ENCODE measurements at regions not wholly inside any gene's neighbourhood (a gene's known extent, or its start where the extent isn't known, plus 50 kb on each side); places are given as distances from the start of the nearest gene placed in this dataset.

GRCh38 chr5:135218790-135219568, 180.1 kb downstream of the MACROH2A1 start:
- Histone ChIP-seq H3K27me3 (ENCODE audit: control insufficient read depth, insufficient read depth, low read length) (peaks cover 4% of the 10 kb centered on the region), H3K9ac (ENCODE audit: low read length) (no peak overlapping the region), H3K4me3 (ENCODE audit: low read length) (no peak overlapping the region), H3K36me3 (ENCODE audit: control insufficient read depth, insufficient read depth, low read length) (no peaks in the 10 kb centered on the region), H3K4me1 (ENCODE audit: control insufficient read depth, insufficient read depth, low read length) (no peaks in the 10 kb centered on the region), H3K27ac (ENCODE audit: low read depth, low read length) (no peak overlapping the region)

- Histone ChIP-seq H3K27ac (ENCODE audit: low read depth, low read length) (no peak overlapping the region), H3K27me3 (ENCODE audit: control insufficient read depth, insufficient read depth, low read length) (peaks cover 3% of the 10 kb centered on the region), H3K9ac (ENCODE audit: low read length) (no peak overlapping the region), H3K4me1 (ENCODE audit: control insufficient read depth, insufficient read depth, low read length) (no peaks in the 10 kb centered on the region), H3K36me3 (ENCODE audit: control insufficient read depth, insufficient read depth, low read length) (no peaks in the 10 kb centered on the region), H3K4me3 (ENCODE audit: low read length) (no peak overlapping the region)
Observed at GRCh38 chr5:135218486-135218755, 180.6 kb downstream of the MACROH2A1 start.

DNA sequence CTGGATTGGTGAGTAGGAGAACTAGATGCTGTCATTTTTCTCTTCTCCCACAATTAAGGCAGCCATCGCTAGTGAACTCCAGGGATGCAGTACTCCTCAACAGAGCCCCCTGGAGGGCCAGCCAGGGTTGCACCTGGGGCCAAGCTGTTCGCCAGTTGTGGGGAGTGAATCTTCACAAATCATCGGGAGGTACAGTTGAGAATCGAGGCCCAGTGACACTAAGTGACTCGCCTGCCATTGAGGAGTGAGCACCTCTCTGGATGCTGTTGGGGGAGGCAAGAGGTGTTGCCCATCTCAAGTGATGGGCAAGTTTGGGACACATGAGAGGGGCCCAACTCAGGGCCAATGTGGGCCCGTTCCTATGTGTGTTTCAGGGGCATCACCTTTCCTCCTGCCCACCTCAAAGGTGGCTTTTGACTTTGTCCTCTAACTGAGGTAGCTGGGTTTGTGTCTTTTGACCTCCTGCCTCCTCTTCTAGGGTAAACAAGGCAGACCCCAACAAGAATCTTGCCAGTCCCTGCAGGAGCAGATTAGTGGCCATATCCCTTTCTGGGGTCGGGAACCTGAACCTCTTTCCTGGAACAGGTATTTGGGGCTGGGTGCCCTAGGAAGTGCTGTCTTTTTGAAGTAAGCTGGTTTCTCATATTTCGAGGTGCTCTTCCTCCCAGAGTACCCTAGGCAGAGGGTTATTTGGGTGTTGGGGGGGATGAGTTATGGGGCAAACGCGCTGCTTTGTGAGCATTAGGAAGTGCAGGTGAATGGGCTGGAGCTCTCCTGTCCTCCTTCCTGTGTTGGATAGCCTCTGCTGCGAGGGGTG, 181.2 kb downstream of the MACROH2A1 start:
- no peaks in the 10 kb centered on the region for H3K27me3 ChIP-seq (ENCODE audit: control insufficient read depth, insufficient read depth, low read length)
- no peaks in the 10 kb centered on the region for H3K4me1 ChIP-seq (ENCODE audit: control insufficient read depth, insufficient read depth, low read length)
- no peaks in the 10 kb centered on the region for H3K36me3 ChIP-seq (ENCODE audit: control insufficient read depth, insufficient read depth, low read length)
- H3K9ac ChIP-seq (ENCODE audit: low read length): no peak overlapping the region
- no peak overlapping the region for H3K27ac ChIP-seq (ENCODE audit: low read depth, low read length)
- H3K4me3 ChIP-seq (ENCODE audit: low read length): no peak overlapping the region

GRCh38 chr5:135216471-135217343, 182.3 kb downstream of the MACROH2A1 start:
- no peaks in the 10 kb centered on the region for H3K36me3 ChIP-seq (ENCODE audit: control insufficient read depth, insufficient read depth, low read length)
- H3K27ac ChIP-seq (ENCODE audit: low read depth, low read length): no peak overlapping the region
- H3K9ac ChIP-seq (ENCODE audit: low read length): no peak overlapping the region
- peaks cover under 1% of the 10 kb centered on the region for H3K4me1 ChIP-seq (ENCODE audit: control insufficient read depth, insufficient read depth, low read length)
- no peaks in the 10 kb centered on the region for H3K27me3 ChIP-seq (ENCODE audit: control insufficient read depth, insufficient read depth, low read length)
- no peak overlapping the region for H3K4me3 ChIP-seq (ENCODE audit: low read length)

DNA sequence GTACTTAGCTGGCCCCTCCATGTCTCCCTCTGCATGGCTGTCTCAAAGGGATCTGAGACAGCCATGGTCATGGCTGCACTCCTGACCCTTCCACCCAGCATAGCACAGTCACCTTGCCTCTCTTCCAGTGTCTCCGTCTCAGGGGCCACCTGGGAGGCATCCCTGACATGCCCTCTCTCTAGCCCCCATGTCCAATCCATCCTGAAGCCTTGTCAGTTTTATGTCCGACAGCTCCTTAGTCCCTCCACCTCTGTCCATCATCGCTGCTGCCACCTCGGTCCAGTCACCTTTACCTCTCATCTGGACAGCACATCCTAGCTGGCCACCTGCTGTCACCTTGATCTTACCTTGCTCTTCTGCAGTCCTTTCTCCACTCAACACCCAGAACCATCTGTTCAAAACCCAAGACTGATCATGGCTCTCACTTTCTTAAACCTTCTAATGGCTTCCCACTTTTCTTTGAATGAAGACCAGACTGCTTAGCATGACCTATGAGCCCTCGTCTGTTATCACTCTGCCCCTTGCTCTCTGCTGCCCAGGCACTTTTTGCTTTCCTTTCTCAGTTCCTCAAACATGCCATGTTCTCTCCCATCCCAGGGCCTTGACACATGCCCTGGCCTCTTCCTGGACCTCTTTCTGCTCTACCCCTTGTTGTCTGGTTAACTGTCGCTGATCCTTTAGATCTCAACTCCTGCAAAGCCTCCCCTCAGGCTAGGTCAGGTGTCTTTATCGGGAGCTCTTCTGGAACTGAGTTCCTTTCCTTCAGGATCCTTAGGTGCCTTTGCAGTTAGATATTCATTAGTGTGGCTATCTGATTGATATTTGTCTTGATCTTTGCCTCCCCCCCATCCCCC, 181.8 kb upstream of the PITX1 start:
- Histone ChIP-seq H3K27me3 (ENCODE audit: control insufficient read depth, insufficient read depth, low read length) (no peaks in the 10 kb centered on the region), H3K4me3 (ENCODE audit: low read length) (no peak overlapping the region), H3K4me1 (ENCODE audit: control insufficient read depth, insufficient read depth, low read length) (peaks cover 7% of the 10 kb centered on the region), H3K9ac (ENCODE audit: low read length) (no peak overlapping the region), H3K27ac (ENCODE audit: low read depth, low read length) (no peak overlapping the region), H3K36me3 (ENCODE audit: control insufficient read depth, insufficient read depth, low read length) (no peaks in the 10 kb centered on the region)

DNA sequence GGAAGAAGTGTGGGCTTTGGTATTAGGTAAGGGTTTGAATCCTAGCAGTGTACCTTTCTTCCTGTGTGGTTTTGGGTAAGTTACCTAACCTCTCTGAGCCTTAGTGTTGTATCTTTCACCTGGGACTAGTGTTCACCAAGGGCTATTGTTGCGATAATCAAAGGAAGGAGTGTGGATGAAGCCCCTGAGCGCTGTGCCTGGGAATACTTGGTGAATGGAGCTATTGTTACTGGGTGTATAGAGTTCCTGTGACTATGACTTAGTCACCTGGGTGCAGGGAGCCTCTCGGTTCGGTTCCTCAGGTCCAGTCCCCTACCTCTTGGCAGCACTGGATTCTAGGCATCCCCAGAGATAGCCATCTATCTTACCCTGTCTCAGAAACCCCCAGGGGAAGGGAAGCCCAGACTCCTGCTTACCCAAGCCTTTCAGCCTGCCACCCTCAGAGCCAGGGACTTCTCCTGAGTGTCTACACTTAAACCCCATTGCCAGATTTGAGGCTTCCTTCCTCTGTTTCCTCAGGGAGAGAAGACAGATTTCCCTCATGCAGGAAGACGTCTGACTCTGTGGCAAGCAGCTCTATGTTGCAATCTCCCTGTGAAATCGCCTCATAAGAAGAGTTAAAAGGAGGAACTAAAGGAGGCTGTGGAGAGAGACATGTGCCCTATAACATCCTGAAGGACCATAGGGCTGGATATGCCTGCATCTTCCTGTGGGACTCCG, 181.0 kb upstream of the PITX1 start:
- H3K27me3 ChIP-seq (ENCODE audit: control insufficient read depth, insufficient read depth, low read length): no peaks in the 10 kb centered on the region
- H3K4me1 ChIP-seq (ENCODE audit: control insufficient read depth, insufficient read depth, low read length): peaks cover 10% of the 10 kb centered on the region
- H3K36me3 ChIP-seq (ENCODE audit: control insufficient read depth, insufficient read depth, low read length): no peaks in the 10 kb centered on the region
- no peak overlapping the region for H3K4me3 ChIP-seq (ENCODE audit: low read length)
- no peak overlapping the region for H3K27ac ChIP-seq (ENCODE audit: low read depth, low read length)
- H3K9ac ChIP-seq (ENCODE audit: low read length): no peak overlapping the region

DNA sequence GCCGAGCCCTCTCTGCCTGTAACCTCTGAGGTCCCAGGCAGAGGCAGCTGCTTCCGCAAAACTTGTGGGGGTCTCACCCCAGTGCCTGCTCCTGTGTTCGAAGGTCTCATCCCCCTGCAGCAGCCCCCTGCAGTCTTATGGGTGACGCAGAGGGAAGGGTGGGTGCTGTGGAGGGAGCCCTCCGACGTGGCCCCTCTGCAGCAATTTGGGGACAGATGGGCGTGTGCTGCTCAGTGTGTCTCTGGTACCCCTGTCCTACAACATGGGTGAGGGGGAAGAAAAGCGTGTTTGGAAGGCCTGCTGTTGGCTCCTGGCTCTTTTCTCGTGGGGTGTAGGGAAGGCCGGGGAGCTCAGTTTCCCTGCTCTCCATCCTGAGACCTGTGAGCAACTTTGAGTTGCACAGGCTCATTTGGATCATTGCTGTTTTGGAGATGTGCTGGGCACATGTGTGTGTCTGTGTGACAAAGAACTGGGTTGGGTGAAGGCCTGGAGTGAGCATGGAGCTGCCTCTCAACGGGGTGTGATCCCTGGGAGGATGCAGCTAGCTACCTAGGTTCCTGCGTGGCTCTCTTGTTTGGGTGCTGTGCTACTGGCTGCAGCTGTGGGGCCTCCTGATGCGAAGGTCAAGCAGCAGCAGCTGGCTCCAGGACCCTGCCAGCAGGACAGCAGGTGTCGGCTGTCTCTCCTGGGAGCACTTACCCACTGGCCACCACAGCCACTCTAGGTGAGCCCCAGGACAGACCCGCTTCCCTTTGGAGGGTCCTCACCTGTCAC, 179.6 kb upstream of the PITX1 start:
- peaks cover 20% of the 10 kb centered on the region for H3K4me1 ChIP-seq (ENCODE audit: control insufficient read depth, insufficient read depth, low read length)
- H3K27me3 ChIP-seq (ENCODE audit: control insufficient read depth, insufficient read depth, low read length): no peaks in the 10 kb centered on the region
- H3K36me3 ChIP-seq (ENCODE audit: control insufficient read depth, insufficient read depth, low read length): no peaks in the 10 kb centered on the region
- no peak overlapping the region for H3K9ac ChIP-seq (ENCODE audit: low read length)
- H3K4me3 ChIP-seq (ENCODE audit: low read length): no peak overlapping the region
- H3K27ac ChIP-seq (ENCODE audit: low read depth, low read length): no peak overlapping the region

DNA sequence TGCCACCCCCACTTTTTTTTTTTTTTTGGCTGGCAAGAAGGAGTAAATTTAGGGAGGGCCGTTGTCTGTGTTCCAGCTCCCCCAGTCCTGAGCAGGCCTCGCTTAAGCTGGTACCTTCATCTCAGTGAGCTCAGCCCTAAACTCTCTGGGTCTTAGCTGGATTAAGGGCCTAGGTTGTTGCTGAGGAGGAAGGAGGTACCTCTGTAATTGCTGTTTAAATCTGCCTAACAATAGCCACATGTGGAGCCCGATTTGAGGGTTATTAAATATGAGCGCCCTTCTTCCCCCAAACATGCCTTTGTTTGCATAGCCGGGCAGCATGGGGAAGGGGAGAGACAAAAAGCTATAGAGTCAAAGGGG, 179.0 kb upstream of the PITX1 start:
- Histone ChIP-seq H3K27me3 (ENCODE audit: control insufficient read depth, insufficient read depth, low read length) (no peaks in the 10 kb centered on the region), H3K4me3 (ENCODE audit: low read length) (no peak overlapping the region), H3K9ac (ENCODE audit: low read length) (no peak overlapping the region), H3K4me1 (ENCODE audit: control insufficient read depth, insufficient read depth, low read length) (peaks cover 24% of the 10 kb centered on the region), H3K27ac (ENCODE audit: low read depth, low read length) (no peak overlapping the region), H3K36me3 (ENCODE audit: control insufficient read depth, insufficient read depth, low read length) (no peaks in the 10 kb centered on the region)

- no peaks in the 10 kb centered on the region for H3K27me3 ChIP-seq (ENCODE audit: control insufficient read depth, insufficient read depth, low read length)
- H3K4me3 ChIP-seq (ENCODE audit: low read length): no peak overlapping the region
- H3K4me1 ChIP-seq (ENCODE audit: control insufficient read depth, insufficient read depth, low read length): peaks cover 24% of the 10 kb centered on the region
- no peak overlapping the region for H3K27ac ChIP-seq (ENCODE audit: low read depth, low read length)
- H3K9ac ChIP-seq (ENCODE audit: low read length): no peak overlapping the region
- no peaks in the 10 kb centered on the region for H3K36me3 ChIP-seq (ENCODE audit: control insufficient read depth, insufficient read depth, low read length)
Observed at GRCh38 chr5:135212361-135213026, 178.5 kb upstream of the PITX1 start.

DNA sequence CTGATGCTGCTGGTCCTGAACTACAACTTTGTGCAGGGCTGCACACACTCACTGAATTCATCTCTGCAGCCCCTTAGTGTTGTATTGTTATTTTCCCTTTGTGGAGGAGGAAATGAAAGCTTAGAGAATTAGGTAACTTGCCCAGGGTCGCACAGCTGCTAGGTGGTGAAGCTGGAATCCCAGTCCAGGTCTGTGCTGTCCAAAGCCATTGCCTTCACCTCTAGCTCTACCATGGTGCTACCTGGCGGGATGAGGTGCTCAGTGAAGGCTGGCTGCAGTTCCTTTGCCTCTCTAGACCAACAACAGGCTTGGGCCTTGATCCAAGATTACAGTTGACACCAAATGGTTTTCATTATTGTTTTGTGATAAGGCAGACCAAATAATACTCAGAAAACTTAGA, 177.8 kb upstream of the PITX1 start:
- Histone ChIP-seq H3K4me1 (ENCODE audit: control insufficient read depth, insufficient read depth, low read length) (peaks cover 24% of the 10 kb centered on the region), H3K9ac (ENCODE audit: low read length) (no peak overlapping the region), H3K4me3 (ENCODE audit: low read length) (no peak overlapping the region), H3K27me3 (ENCODE audit: control insufficient read depth, insufficient read depth, low read length) (no peaks in the 10 kb centered on the region), H3K36me3 (ENCODE audit: control insufficient read depth, insufficient read depth, low read length) (no peaks in the 10 kb centered on the region), H3K27ac (ENCODE audit: low read depth, low read length) (no peak overlapping the region)
